ENCODE measurements at regions not wholly inside any gene's neighbourhood (a gene's known extent, or its start where the extent isn't known, plus 50 kb on each side); places are given as distances from the start of the nearest gene placed in this dataset.
A peak's percentile ranks its signal among the peaks of the same experiment; 100 is the strongest.

- DNase-seq (ENCODE audit: low read depth): peak; percentile 31
- ChIA-PET CTCF (interaction anchor here (0.6 to 1.2 kb wide), 3 partner anchors 9 to 328 kb away, joined by 3 to 4 read pairs (median 3); no protein-coding TSS in a partner anchor), POLR2A (interaction anchor here (0.8 kb wide), 1 partner anchor 13 kb away, joined by 3 read pairs; no protein-coding TSS in a partner anchor)
- no peak for TF ChIP-seq CTCF (IDR thresholded peaks at IDR 0.05; ENCODE audit: insufficient read depth, low read depth, low read length)
- no peak overlapping the region for H3K4me3 ChIP-seq (ENCODE audit: low read depth, low read length)
- H3K27me3 ChIP-seq (ENCODE audit: control insufficient read depth, insufficient read depth, low read length): no peaks in the 10 kb centered on the region
- H3K36me3 ChIP-seq (ENCODE audit: control insufficient read depth, insufficient read depth, low read length): no peaks in the 10 kb centered on the region
Measured at GRCh38 chr14:53881161-53881871, 75.3 kb downstream of the BMP4 start.

- DNase-seq (ENCODE audit: low read depth): no peak
- no peaks in the 10 kb centered on the region for H3K27me3 ChIP-seq (ENCODE audit: control insufficient read depth, insufficient read depth, low read length)
- CTCF ChIA-PET: interaction anchor here (0.6 to 1.2 kb wide), 2 partner anchors 9 to 187 kb away, joined by 3 read pairs; no protein-coding TSS in a partner anchor
- no peak overlapping the region for H3K4me3 ChIP-seq (ENCODE audit: low read depth, low read length)
- TF ChIP-seq CTCF (IDR thresholded peaks at IDR 0.05; ENCODE audit: insufficient read depth, low read depth, low read length): no peak
- no peaks in the 10 kb centered on the region for H3K36me3 ChIP-seq (ENCODE audit: control insufficient read depth, insufficient read depth, low read length)
- POLR2A ChIA-PET: interaction anchor here (0.8 kb wide), 1 partner anchor 14 kb away, joined by 3 read pairs; no protein-coding TSS in a partner anchor
Measured at GRCh38 chr14:53880761-53881160, 75.9 kb downstream of the BMP4 start.

- Histone ChIP-seq H3K36me3 (ENCODE audit: control insufficient read depth, insufficient read depth, low read length) (no peaks in the 10 kb centered on the region), H3K4me3 (ENCODE audit: low read depth, low read length) (no peak overlapping the region), H3K27me3 (ENCODE audit: control insufficient read depth, insufficient read depth, low read length) (no peaks in the 10 kb centered on the region)
- TF ChIP-seq CTCF (IDR thresholded peaks at IDR 0.05; ENCODE audit: insufficient read depth, low read depth, low read length): no peak
- POLR2A ChIA-PET: no interaction called here
- DNase-seq (ENCODE audit: low read depth): no peak
- CTCF ChIA-PET: no interaction called here
Measured at GRCh38 chr14:53879747-53880146, 76.9 kb downstream of the BMP4 start.

- Histone ChIP-seq H3K4me3 (ENCODE audit: low read depth, low read length) (no peak overlapping the region), H3K27me3 (ENCODE audit: control insufficient read depth, insufficient read depth, low read length) (no peaks in the 10 kb centered on the region), H3K36me3 (ENCODE audit: control insufficient read depth, insufficient read depth, low read length) (no peaks in the 10 kb centered on the region)
- TF ChIP-seq CTCF (IDR thresholded peaks at IDR 0.05; ENCODE audit: insufficient read depth, low read depth, low read length): no peak
- DNase-seq (ENCODE audit: low read depth): no peak
- ChIA-PET CTCF (no interaction called here), POLR2A (no interaction called here)
Measured at GRCh38 chr14:53879022-53879686, 77.5 kb downstream of the BMP4 start.

- Histone ChIP-seq H3K36me3 (ENCODE audit: control insufficient read depth, insufficient read depth, low read length) (no peaks in the 10 kb centered on the region), H3K4me3 (ENCODE audit: low read depth, low read length) (no peak overlapping the region), H3K27me3 (ENCODE audit: control insufficient read depth, insufficient read depth, low read length) (no peaks in the 10 kb centered on the region)
- DNase-seq (ENCODE audit: low read depth): peak; percentile 34
- TF ChIP-seq CTCF (IDR thresholded peaks at IDR 0.05; ENCODE audit: insufficient read depth, low read depth, low read length): no peak
- CTCF ChIA-PET: no interaction called here
- POLR2A ChIA-PET: no interaction called here
Measured at GRCh38 chr14:53875324-53875897, 81.2 kb downstream of the BMP4 start.

Data from BJ (cell line).